ENCODE measurements at regions not wholly inside any gene's neighbourhood (a gene's known extent, or its start where the extent isn't known, plus 50 kb on each side); places are given as distances from the start of the nearest gene placed in this dataset. TPM values are rescaled to one million over a fixed set of nuclear protein-coding genes. Genes with fewer than 3 reads are reported as not detected.

GRCh38 chrX:580030-580429, 50.6 kb upstream of the SHOX start:
- Mint-ChIP-seq H3K36me3 (no peaks in the 10 kb centered on the region), H3K27ac (no peak overlapping the region), H3K9me3 (no peaks in the 10 kb centered on the region), H3K27me3 (ENCODE audit: insufficient read depth, low read depth) (peaks cover 24% of the 10 kb centered on the region), H3K4me3 (no peak overlapping the region), H3K4me1 (no peaks in the 10 kb centered on the region)
- H3K9ac ChIP-seq, result no peak overlapping the region
- no peak overlapping the region for H3K4me3 ChIP-seq
- H4K20me1 ChIP-seq (ENCODE audit: low read depth), result no peaks in the 10 kb centered on the region
- no peaks in the 10 kb centered on the region for H3K36me3 ChIP-seq
- TF ChIP-seq CTCF (IDR thresholded peaks at IDR 0.05) (no peak), EZH2phosphoT487 (IDR thresholded peaks at IDR 0.05) (no peak), EZH2 (IDR thresholded peaks at IDR 0.05) (no peak)
- no peak for DNase-seq (ENCODE audit: low spot score)
- peaks cover 37% of the 10 kb centered on the region for H3K27me3 ChIP-seq
- no peaks in the 10 kb centered on the region for H3K9me3 ChIP-seq (ENCODE audit: low read depth)
- H2AFZ ChIP-seq (replicated peaks), result no peak overlapping the region
- no peaks in the 10 kb centered on the region for H3K79me2 ChIP-seq (ENCODE audit: low read depth)
- no peaks in the 10 kb centered on the region for H3K4me1 ChIP-seq
- no peaks in the 10 kb centered on the region for H3F3A ChIP-seq (ENCODE audit: low read depth)
- H3K4me2 ChIP-seq, result no peak overlapping the region
- no peak overlapping the region for H3K27ac ChIP-seq

Small RNA genes in the stretch of these regions (small RNA-seq; reads per million reads assigned to genes)
- not detected for gene KRT18P53

All from neural progenitor cell (in vitro differentiated cells).